ENCODE measurements at regions not wholly inside any gene's neighbourhood (a gene's known extent, or its start where the extent isn't known, plus 50 kb on each side); places are given as distances from the start of the nearest gene placed in this dataset.

DNA sequence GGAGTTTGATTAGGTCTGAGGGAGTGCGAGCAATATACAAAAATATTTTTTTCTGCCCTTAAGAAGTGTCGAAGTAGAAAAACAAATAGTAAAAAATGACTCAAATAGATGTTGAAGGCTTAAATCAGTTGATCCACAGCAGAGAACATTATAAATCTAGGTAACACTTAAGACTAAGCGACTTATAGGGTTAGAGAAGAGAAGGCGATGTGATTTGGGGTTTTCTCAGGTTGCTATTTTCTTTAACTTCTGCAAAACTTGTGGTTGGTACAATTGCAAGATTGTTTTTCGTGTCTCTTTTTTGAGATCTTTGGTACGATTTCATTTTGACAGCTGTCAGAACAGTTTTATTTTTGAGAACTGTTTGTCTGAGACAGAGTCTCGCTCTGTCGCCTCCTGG lies 1479.5 kb downstream of the PCDH7 start:
- POLR2A ChIA-PET, result no interaction called here

GRCh38 chr4:32203340-32203739 lies 1483.2 kb downstream of the PCDH7 start:
- Mint-ChIP-seq H3K4me1 (ENCODE audit: insufficient read depth, unreplicated experiment) (peaks cover 5% of the 10 kb centered on the region), H3K9me3 (ENCODE audit: unreplicated experiment) (peaks cover 7% of the 10 kb centered on the region), H3K27me3 (ENCODE audit: insufficient read depth, unreplicated experiment) (no peaks in the 10 kb centered on the region), H3K27ac (ENCODE audit: low read depth, unreplicated experiment) (no peak overlapping the region), H3K36me3 (ENCODE audit: insufficient read depth, unreplicated experiment) (peaks cover 7% of the 10 kb centered on the region), H3K4me3 (ENCODE audit: unreplicated experiment) (no peak overlapping the region)
- TF ChIP-seq, protein P1, sequence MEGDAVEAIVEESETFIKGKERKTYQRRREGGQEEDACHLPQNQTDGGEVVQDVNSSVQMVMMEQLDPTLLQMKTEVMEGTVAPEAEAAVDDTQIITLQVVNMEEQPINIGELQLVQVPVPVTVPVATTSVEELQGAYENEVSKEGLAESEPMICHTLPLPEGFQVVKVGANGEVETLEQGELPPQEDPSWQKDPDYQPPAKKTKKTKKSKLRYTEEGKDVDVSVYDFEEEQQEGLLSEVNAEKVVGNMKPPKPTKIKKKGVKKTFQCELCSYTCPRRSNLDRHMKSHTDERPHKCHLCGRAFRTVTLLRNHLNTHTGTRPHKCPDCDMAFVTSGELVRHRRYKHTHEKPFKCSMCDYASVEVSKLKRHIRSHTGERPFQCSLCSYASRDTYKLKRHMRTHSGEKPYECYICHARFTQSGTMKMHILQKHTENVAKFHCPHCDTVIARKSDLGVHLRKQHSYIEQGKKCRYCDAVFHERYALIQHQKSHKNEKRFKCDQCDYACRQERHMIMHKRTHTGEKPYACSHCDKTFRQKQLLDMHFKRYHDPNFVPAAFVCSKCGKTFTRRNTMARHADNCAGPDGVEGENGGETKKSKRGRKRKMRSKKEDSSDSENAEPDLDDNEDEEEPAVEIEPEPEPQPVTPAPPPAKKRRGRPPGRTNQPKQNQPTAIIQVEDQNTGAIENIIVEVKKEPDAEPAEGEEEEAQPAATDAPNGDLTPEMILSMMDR (IDR thresholded peaks at IDR 0.05; ENCODE audit: unreplicated experiment), result no peak
- ChIA-PET POLR2A (no interaction called here), CTCF (interaction anchor here (0.6 kb wide), 1 partner anchor 315 kb away, joined by 3 read pairs; no protein-coding TSS in a partner anchor)
- no TSS peak for BruUV-seq (replicated peaks)
- intact Hi-C loops (cut with micrococcal nuclease), result no loop called here
- no peak for DNase-seq (ENCODE audit: unreplicated experiment)

More for the DNA sequence above, 1479.5 kb downstream of the PCDH7 start:
- peaks cover 5% of the 10 kb centered on the region for H3K4me1 Mint-ChIP-seq (ENCODE audit: insufficient read depth, unreplicated experiment)
- H3K27me3 Mint-ChIP-seq (ENCODE audit: insufficient read depth, unreplicated experiment), result no peaks in the 10 kb centered on the region
- intact Hi-C loops (cut with micrococcal nuclease), result no loop called here
- BruUV-seq (replicated peaks), result no TSS peak
- no peak for DNase-seq (ENCODE audit: unreplicated experiment)
- no peaks in the 10 kb centered on the region for H3K9me3 Mint-ChIP-seq (ENCODE audit: unreplicated experiment)
- CTCF ChIA-PET, result no interaction called here
- peaks cover 7% of the 10 kb centered on the region for H3K36me3 Mint-ChIP-seq (ENCODE audit: insufficient read depth, unreplicated experiment)
- no peak overlapping the region for H3K4me3 Mint-ChIP-seq (ENCODE audit: unreplicated experiment)
- H3K27ac Mint-ChIP-seq (ENCODE audit: low read depth, unreplicated experiment), result no peak overlapping the region
- TF ChIP-seq, protein P1 (IDR thresholded peaks at IDR 0.05; ENCODE audit: unreplicated experiment), result no peak

- intact Hi-C loops (cut with micrococcal nuclease), result no loop called here
- TF ChIP-seq, protein P1 (IDR thresholded peaks at IDR 0.05; ENCODE audit: unreplicated experiment), result no peak
- no peak for DNase-seq (ENCODE audit: unreplicated experiment)
- Mint-ChIP-seq H3K27ac (ENCODE audit: low read depth, unreplicated experiment) (no peak overlapping the region), H3K9me3 (ENCODE audit: unreplicated experiment) (peaks cover 24% of the 10 kb centered on the region), H3K4me3 (ENCODE audit: unreplicated experiment) (no peak overlapping the region), H3K36me3 (ENCODE audit: insufficient read depth, unreplicated experiment) (no peaks in the 10 kb centered on the region), H3K4me1 (ENCODE audit: insufficient read depth, unreplicated experiment) (peaks cover 5% of the 10 kb centered on the region), H3K27me3 (ENCODE audit: insufficient read depth, unreplicated experiment) (no peaks in the 10 kb centered on the region)
- ChIA-PET CTCF (no interaction called here), POLR2A (no interaction called here)
- no TSS peak for BruUV-seq (replicated peaks)
These were observed 1486.6 kb downstream of the PCDH7 start for GRCh38 chr4:32206756-32207155.

DNA sequence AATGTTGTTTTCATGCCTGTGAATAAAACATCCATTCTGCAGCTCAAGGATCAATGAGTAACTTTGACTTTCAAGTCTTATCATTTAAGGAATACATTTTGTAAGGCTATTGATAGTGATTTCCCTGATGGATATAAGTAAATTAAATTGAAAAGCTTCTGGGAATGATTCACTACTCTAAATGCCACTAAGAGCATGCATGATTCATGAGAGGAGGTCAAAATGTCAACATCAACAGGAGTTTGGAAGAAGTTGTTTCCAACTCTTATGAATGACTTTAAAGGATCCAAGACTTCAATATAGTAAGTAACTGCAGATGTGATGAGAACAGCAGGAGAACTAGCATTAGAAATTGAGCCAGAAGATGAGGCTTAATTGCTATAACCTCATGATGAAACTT lies 1487.3 kb downstream of the PCDH7 start:
- Mint-ChIP-seq H3K27ac (ENCODE audit: low read depth, unreplicated experiment) (no peak overlapping the region), H3K4me1 (ENCODE audit: insufficient read depth, unreplicated experiment) (peaks cover 1% of the 10 kb centered on the region), H3K4me3 (ENCODE audit: unreplicated experiment) (no peak overlapping the region), H3K27me3 (ENCODE audit: insufficient read depth, unreplicated experiment) (no peaks in the 10 kb centered on the region), H3K9me3 (ENCODE audit: unreplicated experiment) (peaks cover 24% of the 10 kb centered on the region), H3K36me3 (ENCODE audit: insufficient read depth, unreplicated experiment) (no peaks in the 10 kb centered on the region)
- DNase-seq (ENCODE audit: unreplicated experiment), result no peak
- no TSS peak for BruUV-seq (replicated peaks)
- ChIA-PET POLR2A (no interaction called here), CTCF (interaction anchor here (0.6 kb wide), 1 partner anchor 866 kb away, joined by 3 read pairs; no protein-coding TSS in a partner anchor)
- TF ChIP-seq, protein P1 (IDR thresholded peaks at IDR 0.05; ENCODE audit: unreplicated experiment), result no peak
- intact Hi-C loops (cut with micrococcal nuclease), result no loop called here

Data from MCF 10A (cell line).